ENCODE measurements at regions not wholly inside any gene's neighbourhood (a gene's known extent, or its start where the extent isn't known, plus 50 kb on each side); places are given as distances from the start of the nearest gene placed in this dataset.

- no peak for DNase-seq
These were observed 160.4 kb upstream of the SYT6 start for GRCh38 chr1:114314098-114314497.

- no peak for DNase-seq
These were observed 157.1 kb upstream of the SYT6 start for GRCh38 chr1:114310695-114311271.

GRCh38 chr1:114302821-114303220 lies 149.2 kb upstream of the SYT6 start:
- DNase-seq: no peak

- DNase-seq: no peak
These were observed 145.8 kb upstream of the SYT6 start for GRCh38 chr1:114299331-114299975.

GRCh38 chr1:114298008-114298407 lies 144.3 kb upstream of the SYT6 start:
- no peak for DNase-seq

- no peak for DNase-seq
These were observed 142.7 kb upstream of the SYT6 start for GRCh38 chr1:114296413-114296812.

GRCh38 chr1:114295321-114295720 lies 141.7 kb upstream of the SYT6 start:
- no peak for DNase-seq

GRCh38 chr1:114292835-114293234 lies 139.2 kb upstream of the SYT6 start:
- no peak for DNase-seq

DNA sequence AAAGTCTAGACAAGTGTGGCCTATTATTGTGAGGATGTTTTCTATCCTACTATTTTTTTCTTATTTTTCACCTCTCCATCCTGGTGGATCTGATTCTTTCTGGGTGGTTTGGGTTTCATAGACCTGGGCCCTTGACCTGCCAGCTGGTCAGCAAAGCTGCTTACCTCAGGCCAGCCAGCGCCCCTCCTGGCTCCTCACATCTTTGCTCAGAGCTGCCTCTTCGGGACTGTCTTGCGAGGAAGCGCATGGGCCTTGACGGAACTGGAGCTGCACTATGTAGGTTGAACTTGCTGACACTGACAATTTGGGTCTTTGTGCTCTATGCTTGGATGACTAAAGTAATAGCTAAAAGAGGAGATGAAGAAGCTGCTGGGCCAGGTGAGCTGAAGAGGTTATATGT lies 138.5 kb upstream of the SYT6 start:
- no peak for DNase-seq

DNA sequence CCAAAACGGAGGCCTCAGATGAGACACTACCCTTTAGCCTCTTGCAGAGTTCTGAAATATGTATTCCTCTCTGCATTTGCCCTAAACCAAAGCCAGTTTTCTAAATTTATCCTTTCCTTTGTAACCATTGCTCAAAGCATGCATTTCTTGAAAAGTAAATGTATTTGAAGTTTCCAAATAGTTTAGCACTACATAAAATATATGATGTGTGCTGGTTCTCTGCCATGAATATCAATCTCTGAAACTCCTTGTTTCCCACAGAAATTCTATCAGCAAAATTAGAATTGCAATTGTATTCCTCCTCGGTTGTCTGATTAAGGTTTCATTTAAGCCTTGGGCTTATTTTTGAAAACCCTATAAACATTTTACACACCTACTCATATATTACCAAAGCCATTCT lies 137.1 kb upstream of the SYT6 start:
- no peak for DNase-seq

GRCh38 chr1:114290341-114290740 lies 136.7 kb upstream of the SYT6 start:
- DNase-seq: no peak

GRCh38 chr1:114289824-114290223 lies 136.2 kb upstream of the SYT6 start:
- DNase-seq: no peak

DNA sequence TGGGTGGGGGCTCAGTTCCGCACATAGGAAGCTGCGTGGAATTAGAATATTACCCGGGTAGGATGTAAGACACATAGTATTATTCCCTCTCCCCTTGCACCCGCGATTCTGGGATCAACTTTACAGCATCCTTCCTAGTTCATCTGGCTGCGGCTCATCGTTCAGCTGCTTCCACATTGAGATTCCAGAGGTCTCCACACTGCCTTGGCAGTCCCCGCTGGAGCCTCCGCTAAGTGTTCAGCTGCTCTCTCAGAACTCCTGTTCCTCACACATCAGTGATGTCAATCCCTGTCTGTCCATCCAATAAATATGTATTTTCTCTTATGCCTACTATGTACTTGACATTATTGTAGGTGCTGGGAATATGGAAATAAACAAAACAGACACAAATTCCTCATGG lies 135.6 kb upstream of the SYT6 start:
- DNase-seq: no peak

- DNase-seq: no peak
These were observed 133.3 kb upstream of the SYT6 start for GRCh38 chr1:114286960-114287359.

GRCh38 chr1:114286179-114286578 lies 132.5 kb upstream of the SYT6 start:
- no peak for DNase-seq

DNA sequence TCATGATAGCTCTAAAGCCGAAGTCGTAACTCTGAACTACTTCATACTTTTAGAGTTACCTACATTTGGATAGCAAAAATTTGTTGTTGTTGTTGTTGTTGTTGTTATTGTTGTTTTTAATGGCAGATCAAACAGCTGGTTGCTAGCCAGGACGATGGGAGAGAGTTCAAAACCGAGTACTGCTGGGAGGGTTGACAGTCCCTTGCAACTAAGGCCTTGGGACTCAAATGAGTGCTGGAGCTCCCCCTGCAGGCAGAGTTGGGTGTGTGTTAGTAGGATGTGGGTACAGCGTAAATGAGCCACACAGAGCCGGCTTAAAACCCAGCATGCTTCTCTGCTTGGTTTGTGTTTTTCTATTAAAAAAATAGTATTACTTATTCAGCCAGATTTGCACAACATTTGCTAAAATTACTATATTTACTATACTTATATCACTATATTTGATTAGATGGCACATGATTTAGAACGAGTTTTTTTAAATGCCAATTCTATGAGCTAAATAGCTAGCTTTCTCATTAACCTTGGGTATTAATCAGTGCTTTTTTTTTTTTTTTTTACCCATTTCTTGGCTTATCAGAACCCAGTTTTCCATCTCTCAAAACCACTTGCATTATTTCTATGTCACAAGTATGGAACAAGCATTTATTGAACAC lies 129.2 kb upstream of the SYT6 start:
- DNase-seq: peak; percentile 65

DNA sequence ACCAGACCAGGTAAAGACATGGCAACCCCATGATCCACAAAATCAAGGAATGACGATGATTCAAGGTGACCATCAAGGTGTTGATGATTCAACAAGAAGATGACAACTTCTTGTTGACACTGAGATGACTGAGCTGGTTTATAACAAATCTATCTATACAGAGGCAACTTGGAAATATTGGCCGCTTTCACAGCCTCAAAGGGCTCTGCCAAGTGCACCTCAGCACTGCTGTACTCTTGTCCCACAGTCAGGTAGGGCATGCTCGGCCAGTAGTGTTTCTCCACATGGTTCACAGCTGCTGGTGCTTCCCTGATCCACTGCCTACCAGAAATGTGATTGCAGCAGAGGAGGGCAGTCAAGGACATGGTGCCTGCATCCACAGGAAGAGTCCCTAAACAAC lies 125.2 kb upstream of the SYT6 start:
- no peak for DNase-seq

- DNase-seq: no peak
These were observed 124.8 kb upstream of the SYT6 start for GRCh38 chr1:114278430-114278829.

GRCh38 chr1:114274621-114275317 lies 121.1 kb upstream of the SYT6 start:
- DNase-seq: no peak

DNA sequence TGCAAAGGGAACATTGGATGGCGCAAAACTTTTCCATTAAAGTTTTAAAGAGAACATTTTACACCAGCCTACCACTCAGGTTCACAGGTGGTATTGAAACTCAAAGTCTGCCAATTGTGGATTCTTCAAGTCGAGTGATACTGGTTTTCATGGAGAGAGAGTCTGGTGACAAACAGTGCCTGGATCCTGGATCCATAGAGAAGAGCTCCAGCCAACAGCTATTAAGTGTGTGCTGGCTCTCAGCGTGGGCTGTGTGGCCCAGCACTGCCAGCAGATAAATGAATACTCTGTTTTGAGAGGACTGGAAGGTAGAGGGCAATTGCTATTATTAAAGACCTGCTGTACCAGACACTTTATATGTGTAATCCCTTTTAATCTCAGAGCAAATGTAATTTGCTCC lies 118.9 kb upstream of the SYT6 start:
- no peak for DNase-seq

DNA sequence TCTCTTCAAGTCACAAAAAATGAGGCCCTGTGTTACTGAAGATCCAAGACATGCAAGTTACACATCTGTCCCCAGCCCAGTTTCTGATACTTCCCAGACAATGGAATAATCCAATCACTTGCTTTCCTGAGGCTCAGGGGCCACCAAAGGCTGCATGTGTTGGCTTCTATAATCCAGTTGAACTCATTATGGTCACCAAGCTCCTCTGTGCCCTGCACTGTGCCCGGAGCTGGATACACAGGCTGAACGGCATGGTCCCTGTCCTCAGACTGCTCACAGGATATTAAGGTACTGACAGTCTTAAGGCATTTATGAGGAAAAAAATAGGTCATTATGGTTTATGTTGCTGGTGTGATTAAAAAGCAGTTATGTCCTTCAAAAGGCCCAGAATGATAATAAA lies 117.0 kb upstream of the SYT6 start:
- no peak for DNase-seq

DNA sequence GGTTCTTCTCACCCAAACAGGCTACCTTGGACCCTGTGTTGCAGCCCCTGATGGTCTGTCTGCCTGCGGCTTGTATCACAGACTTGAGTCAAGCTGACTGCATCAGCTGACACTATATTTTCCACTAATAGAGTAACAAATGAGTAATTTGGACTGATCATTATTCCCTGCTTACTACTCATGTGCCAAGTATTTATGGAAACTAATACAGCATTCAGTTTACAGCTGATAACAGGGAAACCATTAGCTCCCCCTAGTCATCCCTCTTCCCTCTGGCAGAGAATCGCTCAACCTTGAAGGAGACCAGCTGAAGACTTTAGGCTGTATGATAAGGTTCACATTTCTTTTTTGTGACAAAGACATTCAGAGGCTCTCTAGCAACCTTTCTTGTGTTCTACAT lies 116.6 kb upstream of the SYT6 start:
- DNase-seq: no peak

GRCh38 chr1:114269539-114269938 lies 115.9 kb upstream of the SYT6 start:
- no peak for DNase-seq

DNA sequence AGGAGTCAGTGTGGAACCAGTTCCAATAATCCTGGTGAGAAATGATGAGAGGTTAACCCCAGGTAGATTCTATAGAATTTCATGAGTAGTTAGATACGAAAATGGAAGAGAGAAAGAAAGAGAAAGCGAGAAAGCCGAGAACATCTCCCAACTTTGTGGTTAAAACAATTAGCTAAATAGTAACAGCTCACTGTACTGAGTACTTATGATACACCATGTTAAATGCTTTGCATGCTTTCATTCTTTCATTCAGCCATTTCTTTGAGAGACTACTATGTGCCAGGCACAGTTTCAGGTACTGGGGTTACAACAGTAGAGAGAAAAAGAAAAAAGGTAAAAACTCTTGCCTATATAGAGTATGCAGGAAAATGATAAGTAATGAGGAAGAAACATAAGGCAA lies 109.7 kb upstream of the SYT6 start:
- DNase-seq: no peak
